ENCODE measurements at regions not wholly inside any gene's neighbourhood (a gene's known extent, or its start where the extent isn't known, plus 50 kb on each side); places are given as distances from the start of the nearest gene placed in this dataset.

GRCh38 chr6:112697265-112697664, 350.1 kb downstream of the RFPL4B start:
- TF ChIP-seq TAF1 (IDR thresholded peaks at IDR 0.05; ENCODE audit: borderline replicate concordance, insufficient read depth, low read length) (no peak), POLR2AphosphoS5 (IDR thresholded peaks at IDR 0.05; ENCODE audit: low read depth, low read length) (no peak), SIN3A (IDR thresholded peaks at IDR 0.05; ENCODE audit: borderline replicate concordance, insufficient read depth, low read length) (no peak), FOXP2 (optimal IDR thresholded peaks at IDR 0.05; ENCODE audit: borderline replicate concordance, extremely low read depth, extremely low read length, insufficient read depth) (no peak)
- TF ChIP-seq, protein P1, sequence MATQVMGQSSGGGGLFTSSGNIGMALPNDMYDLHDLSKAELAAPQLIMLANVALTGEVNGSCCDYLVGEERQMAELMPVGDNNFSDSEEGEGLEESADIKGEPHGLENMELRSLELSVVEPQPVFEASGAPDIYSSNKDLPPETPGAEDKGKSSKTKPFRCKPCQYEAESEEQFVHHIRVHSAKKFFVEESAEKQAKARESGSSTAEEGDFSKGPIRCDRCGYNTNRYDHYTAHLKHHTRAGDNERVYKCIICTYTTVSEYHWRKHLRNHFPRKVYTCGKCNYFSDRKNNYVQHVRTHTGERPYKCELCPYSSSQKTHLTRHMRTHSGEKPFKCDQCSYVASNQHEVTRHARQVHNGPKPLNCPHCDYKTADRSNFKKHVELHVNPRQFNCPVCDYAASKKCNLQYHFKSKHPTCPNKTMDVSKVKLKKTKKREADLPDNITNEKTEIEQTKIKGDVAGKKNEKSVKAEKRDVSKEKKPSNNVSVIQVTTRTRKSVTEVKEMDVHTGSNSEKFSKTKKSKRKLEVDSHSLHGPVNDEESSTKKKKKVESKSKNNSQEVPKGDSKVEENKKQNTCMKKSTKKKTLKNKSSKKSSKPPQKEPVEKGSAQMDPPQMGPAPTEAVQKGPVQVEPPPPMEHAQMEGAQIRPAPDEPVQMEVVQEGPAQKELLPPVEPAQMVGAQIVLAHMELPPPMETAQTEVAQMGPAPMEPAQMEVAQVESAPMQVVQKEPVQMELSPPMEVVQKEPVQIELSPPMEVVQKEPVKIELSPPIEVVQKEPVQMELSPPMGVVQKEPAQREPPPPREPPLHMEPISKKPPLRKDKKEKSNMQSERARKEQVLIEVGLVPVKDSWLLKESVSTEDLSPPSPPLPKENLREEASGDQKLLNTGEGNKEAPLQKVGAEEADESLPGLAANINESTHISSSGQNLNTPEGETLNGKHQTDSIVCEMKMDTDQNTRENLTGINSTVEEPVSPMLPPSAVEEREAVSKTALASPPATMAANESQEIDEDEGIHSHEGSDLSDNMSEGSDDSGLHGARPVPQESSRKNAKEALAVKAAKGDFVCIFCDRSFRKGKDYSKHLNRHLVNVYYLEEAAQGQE (IDR thresholded peaks at IDR 0.05; ENCODE audit: insufficient read depth in 1 of 2, low read depth in 2 of 2, low read length in 2 of 2): no peak
